ENCODE measurements at regions not wholly inside any gene's neighbourhood (a gene's known extent, or its start where the extent isn't known, plus 50 kb on each side); places are given as distances from the start of the nearest gene placed in this dataset.

GRCh38 chr10:30782537-30783461, 153.2 kb upstream of the LYZL2 start:
- DNase-seq (ENCODE audit: low spot score) (no peak), ATAC-seq (no peak; the same call in 2 of the 3 replicates), FAIRE-seq (no peak)
- no TSS peak for BruUV-seq (replicated peaks)
- Histone ChIP-seq H4K20me1 (ENCODE audit: insufficient read depth, low read length) (peaks cover 5% of the 10 kb centered on the region; the same call in 1 of the 2 replicates), H3K27ac (ENCODE audit: extremely low read length, insufficient read depth, low read length) (no peak overlapping the region), H3K9me3 (ENCODE audit: low read length) (no peaks in the 10 kb centered on the region), H3K9ac (ENCODE audit: insufficient read depth, low read depth, low read length) (no peak overlapping the region), H3K36me3 (replicated peaks in 1 of 2; ENCODE audit: control insufficient read depth in 1 of 2, insufficient read depth in 2 of 2, low read length in 2 of 2) (no peaks in the 10 kb centered on the region), H3K27me3 (ENCODE audit: control insufficient read depth in 1 of 2, insufficient read depth in 2 of 2, low read length in 2 of 2) (peaks cover 0 to 62% of the 10 kb centered on the region in 2 experiments; a peak in 4 of 5 replicates), H3K79me2 (ENCODE audit: insufficient read depth, low read length) (no peaks in the 10 kb centered on the region), H3K4me1 (ENCODE audit: insufficient read depth, low read length) (0 out of 2 replicates have a peak, but pooled peaks cover 7% of the 10 kb centered on the region), H3K4me2 (ENCODE audit: low read depth, low read length) (no peak overlapping the region), H3K4me3 (replicated peaks in 1 of 3; ENCODE audit: insufficient read depth in 1 of 3, low read depth in 2 of 3, low read length in 3 of 3) (no peak overlapping the region), H2AFZ (ENCODE audit: low read length) (no peak overlapping the region)
- ChIA-PET CTCF (ENCODE audit: low intra/inter-chr PET ratio, low total read pairs) (interaction anchor here (1.5 to 2.7 kb wide), 2 partner anchors 708 to 988 kb away, joined by 9 to 13 read pairs; no protein-coding TSS in a partner anchor), POLR2A (no interaction called here)
- in situ Hi-C loops (cut with HindIII; ENCODE audit: extremely low pct_ligation_motif_present, low pct_unique_long_range_greater_than_20kb), result loop anchor here (10.0 to 25.0 kb wide), 2 partner anchors 702 to 980 kb away; no protein-coding TSS in a partner anchor
- WGBS (ENCODE audit: low lambda C conversion rate), result 41% methylated on average over 10 of the region's 15 CpGs
- TF ChIP-seq MEF2D (CRISPR knock-in tag; IDR thresholded peaks at IDR 0.05) (no peak), ZGPAT (CRISPR knock-in tag; IDR thresholded peaks at IDR 0.05) (no peak), ZNF446 (CRISPR knock-in tag; IDR thresholded peaks at IDR 0.05) (no peak), REPIN1 (CRISPR knock-in tag; IDR thresholded peaks at IDR 0.05; ENCODE audit: borderline replicate concordance, low read depth) (no peak), SP4 (CRISPR knock-in tag; IDR thresholded peaks at IDR 0.05) (no peak)
- intact Hi-C loops (cut with micrococcal nuclease; ENCODE audit: unreplicated experiment), result no loop called here

Data from HepG2 (cell line).